SU-DHL-6 (cell line): ENCODE measurements at regions not wholly inside any gene's neighbourhood (a gene's known extent, or its start where the extent isn't known, plus 50 kb on each side); places are given as distances from the start of the nearest gene placed in this dataset.
"Not testable (repeated sequence)": the region's sequence is repeated elsewhere in the genome, so short reads cannot be mapped to it uniquely, and the experiment has no call there.

ENCODE experiments used
- H2AFZ ChIP-seq: fragments of 200-600 bp; sonication (generic); 2 replicates; pipeline ENCODE4 v1.6.1; 2014; ENCODE audit warnings: low read depth, mild to moderate bottlenecking, moderate library complexity, mixed read lengths, antibody characterized with exemption, low read length; ENCODE audit not compliant: severe bottlenecking
- H3F3A ChIP-seq: fragments of 200-600 bp; shearing (Covaris generic); 2 replicates; pipeline ENCODE4 v1.6.0; 2016; ENCODE audit warnings: antibody characterized with exemption, mild to moderate bottlenecking; ENCODE audit not compliant: insufficient read depth
- H3K27ac ChIP-seq: fragments of 200-600 bp; sonication (generic); 2 replicates; pipeline ENCODE4 v1.5.1; 2016; ENCODE audit warnings: low read depth, mild to moderate bottlenecking, low read length, moderate library complexity, mixed read lengths
- H3K27me3 ChIP-seq: fragments of 200-600 bp; sonication (generic), shearing (Covaris generic); 2 replicates; pipeline ENCODE4 v1.6.0; 2014; ENCODE audit warnings: mild to moderate bottlenecking, low read length
- H3K36me3 ChIP-seq: fragments of 200-600 bp; sonication (generic); 2 replicates; pipeline ENCODE4 v1.6.1; 2014; ENCODE audit warnings: mild to moderate bottlenecking, low read length, mixed read lengths
- H3K4me2 ChIP-seq: fragments of 300-600, 200-600 bp; shearing (Covaris generic), sonication (generic); 2 replicates; pipeline ENCODE4 v1.6.0; 2014; ENCODE audit warnings: low read length, low read depth, mild to moderate bottlenecking; ENCODE audit not compliant: poor library complexity, severe bottlenecking
- H3K4me3 ChIP-seq: fragments of 200-600 bp; sonication (generic); 2 replicates; pipeline ENCODE4 v1.5.1; 2014; ENCODE audit warnings: antibody characterized with exemption, low read length, mild to moderate bottlenecking, mixed read lengths; ENCODE audit not compliant: insufficient read depth, poor library complexity, severe bottlenecking
- H3K79me2 ChIP-seq: fragments of 200-600 bp; sonication (generic); 2 replicates; pipeline ENCODE4 v1.6.1; 2014; ENCODE audit warnings: mild to moderate bottlenecking, low read length, moderate library complexity; ENCODE audit not compliant: insufficient read depth
- H3K9ac ChIP-seq: fragments of 200-600 bp; sonication (generic); 2 replicates; pipeline ENCODE4 v1.7.0; 2014; ENCODE audit warnings: mild to moderate bottlenecking, low read length
- H3K9me2 ChIP-seq: fragments of 200-600 bp; sonication (generic); replicated peaks from 2 replicates; pipeline ENCODE4 v1.6.1; 2014; ENCODE audit warnings: low read length; ENCODE audit not compliant: insufficient read depth
- H3K9me3 ChIP-seq: fragments of 200-600 bp; sonication (generic); 2 replicates; pipeline ENCODE4 v1.6.1; 2014; ENCODE audit warnings: low read length, mixed read lengths; ENCODE audit not compliant: insufficient read depth
- H4K20me1 ChIP-seq: fragments of 200-600 bp; sonication (generic); 2 replicates; pipeline ENCODE4 v1.6.1; 2014; ENCODE audit warnings: low read depth, mild to moderate bottlenecking, antibody characterized with exemption, low read length, moderate library complexity, mixed read lengths
- CTCF ChIP-seq: fragments of 200-600 bp; sonication (generic); IDR thresholded peaks from one replicate; pipeline ENCODE4 v1.5.1; 2017; ENCODE audit warnings: antibody characterized with exemption, mild to moderate bottlenecking, low read length, moderate library complexity; ENCODE audit not compliant: insufficient read depth, poor library complexity, severe bottlenecking
- EZH2phosphoT487 ChIP-seq: fragments of 200-600 bp; sonication (generic), shearing (Covaris generic); conservative IDR thresholded peaks from 2 replicates; pipeline ENCODE4 v1.6.1; 2018; ENCODE audit warnings: mild to moderate bottlenecking, antibody characterized with exemption, low read length, moderate library complexity, mixed read lengths

- H3K9ac ChIP-seq, result no peak overlapping the region
- no peak overlapping the region for H2AFZ ChIP-seq
- H3K9me3 ChIP-seq, result no peaks in the 10 kb centered on the region
- no peaks in the 10 kb centered on the region for H3K36me3 ChIP-seq
- H3F3A ChIP-seq, result no peaks in the 10 kb centered on the region
- H3K79me2 ChIP-seq, result no peaks in the 10 kb centered on the region
- TF ChIP-seq CTCF, result no peak
- TF ChIP-seq EZH2phosphoT487, result no peak
- no peaks in the 10 kb centered on the region for H3K9me2 ChIP-seq
- H3K27ac ChIP-seq, result no peak overlapping the region
- H4K20me1 ChIP-seq, result no peaks in the 10 kb centered on the region
- H3K4me2 ChIP-seq, result no peak overlapping the region
- no peaks in the 10 kb centered on the region for H3K27me3 ChIP-seq
- no peak overlapping the region for H3K4me3 ChIP-seq
These were observed 64.1 kb upstream of the PDZD8 start for GRCh38 chr10:117439243-117439912.

- Histone ChIP-seq H3K4me3 (no peak overlapping the region), H2AFZ (no peak overlapping the region), H3K27me3 (no peaks in the 10 kb centered on the region), H3F3A (no peaks in the 10 kb centered on the region), H3K9me3 (no peaks in the 10 kb centered on the region), H3K9ac (no peak overlapping the region), H3K36me3 (no peaks in the 10 kb centered on the region), H3K4me2 (no peak overlapping the region), H3K27ac (no peak overlapping the region), H3K79me2 (no peaks in the 10 kb centered on the region), H3K9me2 (no peaks in the 10 kb centered on the region), H4K20me1 (no peaks in the 10 kb centered on the region)
- TF ChIP-seq CTCF (no peak), EZH2phosphoT487 (no peak)
These were observed 57.6 kb upstream of the PDZD8 start for GRCh38 chr10:117432866-117433265.

- no peaks in the 10 kb centered on the region for H3K9me3 ChIP-seq
- H3K36me3 ChIP-seq, result no peaks in the 10 kb centered on the region
- H3K4me3 ChIP-seq, result no peak overlapping the region
- H3K9me2 ChIP-seq, result no peaks in the 10 kb centered on the region
- no peak overlapping the region for H3K4me2 ChIP-seq
- TF ChIP-seq CTCF, result no peak
- no peak for TF ChIP-seq EZH2phosphoT487
- H3K79me2 ChIP-seq, result no peaks in the 10 kb centered on the region
- H2AFZ ChIP-seq, result no peak overlapping the region
- H4K20me1 ChIP-seq, result no peaks in the 10 kb centered on the region
- H3F3A ChIP-seq, result no peaks in the 10 kb centered on the region
- H3K27ac ChIP-seq, result no peak overlapping the region
- no peaks in the 10 kb centered on the region for H3K27me3 ChIP-seq
- H3K9ac ChIP-seq, result no peak overlapping the region
These were observed 55.9 kb upstream of the PDZD8 start for GRCh38 chr10:117431160-117431559.

GRCh38 chr10:117430535-117430934 is 55.3 kb upstream of the PDZD8 start:
- H2AFZ ChIP-seq, H4K20me1 ChIP-seq, H3K27me3 ChIP-seq, H3K27ac ChIP-seq, H3K9me2 ChIP-seq, H3K4me3 ChIP-seq, H3K9ac ChIP-seq, H3K4me2 ChIP-seq, H3K36me3 ChIP-seq, H3K79me2 ChIP-seq, H3F3A ChIP-seq, H3K9me3 ChIP-seq: not testable (repeated sequence)
